ENCODE measurements at regions not wholly inside any gene's neighbourhood (a gene's known extent, or its start where the extent isn't known, plus 50 kb on each side); places are given as distances from the start of the nearest gene placed in this dataset.

- no peak overlapping the region for H3K9ac ChIP-seq (replicated peaks; ENCODE audit: extremely low read depth, insufficient read depth, low read length)
- peaks cover 0 to 9% of the 10 kb centered on the region in 2 experiments for H3K27me3 ChIP-seq (ENCODE audit: control insufficient read depth in 2 of 2, insufficient read depth in 2 of 2, low read length in 2 of 2)
- H3K4me1 ChIP-seq (ENCODE audit: control insufficient read depth, extremely low read depth, insufficient read depth, low read length), result no peaks in the 10 kb centered on the region
- no peaks in the 10 kb centered on the region for H3K9me3 ChIP-seq (replicated peaks; ENCODE audit: control insufficient read depth, insufficient read depth, low read length)
- H4K20me1 ChIP-seq (replicated peaks; ENCODE audit: control insufficient read depth, extremely low read depth, insufficient read depth, low read length), result no peaks in the 10 kb centered on the region
- H3K4me3 ChIP-seq (replicated peaks in 1 of 3; ENCODE audit: insufficient read depth in 1 of 3, low read depth in 1 of 3, low read length in 3 of 3), result no peak overlapping the region
- no peak overlapping the region for H3K27ac ChIP-seq (ENCODE audit: insufficient read depth, low read depth, low read length)
- ChIA-PET POLR2A (no interaction called here), CTCF (interaction anchor here (1.3 kb wide), 1 partner anchor 24 kb away, joined by 3 read pairs; no protein-coding TSS in a partner anchor)
- dilution Hi-C loops (cut with MboI; ENCODE audit: extremely low pct_ligation_motif_present, low sequenced_read_pairs), result no loop called here
- no peaks in the 10 kb centered on the region for H3K9me1 ChIP-seq (replicated peaks; ENCODE audit: control insufficient read depth, extremely low read depth, insufficient read depth, low read length)
- no peaks in the 10 kb centered on the region for H3K36me3 ChIP-seq (ENCODE audit: control insufficient read depth in 2 of 2, extremely low read depth in 1 of 2, insufficient read depth in 2 of 2, low read length in 2 of 2)
- FAIRE-seq, result no peak
- H3K79me2 ChIP-seq (ENCODE audit: control insufficient read depth, insufficient read depth, low read length), result no peaks in the 10 kb centered on the region
- H3K4me2 ChIP-seq (ENCODE audit: insufficient read depth, low read length), result no peak overlapping the region
- DNase-seq (ENCODE audit: low read depth, low spot score), result no peak
- intact Hi-C loops (cut with micrococcal nuclease), result no loop called here
- no peak for TF ChIP-seq JUN (IDR thresholded peaks at IDR 0.05; ENCODE audit: borderline replicate concordance, insufficient read depth, insufficient read length, low read depth)
- TF ChIP-seq MYC (IDR thresholded peaks at IDR 0.05; ENCODE audit: low read depth, low read length), result no peak
- TF ChIP-seq GATA2 (IDR thresholded peaks at IDR 0.05; ENCODE audit: insufficient read depth, insufficient read length, low read depth, low read length), result no peak
- TF ChIP-seq FOS (IDR thresholded peaks at IDR 0.05; ENCODE audit: borderline replicate concordance, insufficient read depth, low read length), result no peak
- TF ChIP-seq POLR2AphosphoS5 (IDR thresholded peaks at IDR 0.05; ENCODE audit: insufficient read depth, low read depth, low read length), result no peak
- TF ChIP-seq MAX (IDR thresholded peaks at IDR 0.05; ENCODE audit: insufficient read depth, insufficient read length), result no peak
- TF ChIP-seq EZH2 (IDR thresholded peaks at IDR 0.05; ENCODE audit: borderline replicate concordance, low read depth, low read length, severe bottlenecking), result no peak
- no peak for TF ChIP-seq POLR2A (IDR thresholded peaks at IDR 0.05; ENCODE audit: low read depth, low read length)
- TF ChIP-seq CTCF (IDR thresholded peaks at IDR 0.05; ENCODE audit: extremely low read depth in 1 of 2, insufficient read depth in 1 of 2, low read depth in 1 of 2, low read length in 2 of 2), result no peak
- BruUV-seq (replicated peaks), result no TSS peak
- no peak overlapping the region for H2AFZ ChIP-seq (ENCODE audit: low read depth, low read length)
Measured at GRCh38 chr22:22113701-22114100, 130.9 kb upstream of the VPREB1 start.

Measured in endothelial cell of umbilical vein (primary cell).